Gastrocnemius medialis (tissue), 4 donors: ENCODE measurements at regions not wholly inside any gene's neighbourhood (a gene's known extent, or its start where the extent isn't known, plus 50 kb on each side); places are given as distances from the start of the nearest gene placed in this dataset.

Experiments used
- ATAC-seq, 2 donors: fragments of 150-250 bp; one replicate each; pipeline ENCODE4 v1.9.1; 2016
- DNase-seq, 2 donors: peaks; one replicate each; pipeline ENCODE4 v3.0.0-alpha.2; 2019
- H3K27ac ChIP-seq, 4 donors: fragments of 200-600 bp; sonication (generic); 1 replicate in 1 of 4; 2 replicates in 3 of 4; pipeline ENCODE4 v1.5.1; 2016 to 2018; ENCODE audit warnings: mild to moderate bottlenecking in 2 of 4, moderate library complexity in 1 of 4
- H3K27me3 ChIP-seq, 3 donors: fragments of 200-600 bp; sonication (generic) in 2 of 3; 1 replicate in 1 of 3; 2 replicates in 2 of 3; pipeline versions ENCODE4 v1.5.1 to v1.6.0; 2016 to 2019; ENCODE audit warnings: mild to moderate bottlenecking in 1 of 3, moderate library complexity in 1 of 3
- H3K36me3 ChIP-seq, 2 donors: fragments of 200-600 bp; sonication (generic) in 1 of 2; one replicate each; pipeline ENCODE4 v1.5.1; 2017 to 2018
- H3K4me1 ChIP-seq, 2 donors: fragments of 200-600 bp; sonication (generic) in 1 of 2; one replicate each; pipeline ENCODE4 v1.5.1; 2016 to 2017; ENCODE audit warnings: mild to moderate bottlenecking in 2 of 2
- H3K4me3 ChIP-seq, 4 donors: fragments of 200-600 bp; sonication (generic) in 3 of 4; 1 replicate in 1 of 4; 2 replicates in 3 of 4; pipeline ENCODE4 v1.5.1; 2016 to 2019; ENCODE audit warnings: mild to moderate bottlenecking in 2 of 4
- H3K9me3 ChIP-seq, 3 donors: fragments of 200-600 bp; sonication (generic) in 2 of 3; 1 replicate in 1 of 3; 2 replicates in 2 of 3; pipeline ENCODE4 v1.5.1; 2016 to 2019
- POLR2A ChIP-seq, 2 donors: fragments of 450-650 bp; IDR thresholded peaks; one replicate each; pipeline ENCODE4 v1.6.1; 2017; ENCODE audit warnings: antibody characterized with exemption in 2 of 2, mild to moderate bottlenecking in 2 of 2, moderate library complexity in 2 of 2
- in situ Hi-C, 4 donors: fragments of 200-750 bp; cut with MboI; loops; one replicate each; pipeline versions ENCODE4 v1.15.0 to v1.8.0; 2017; ENCODE audit warnings: low sequenced_read_pairs in 4 of 4
- intact Hi-C: fragments of 100-400 bp; cut with DNase I; formaldehyde crosslinking; loops from one replicate; pipeline ENCODE4 v1.15.1; 2023; ENCODE audit warnings: low total_unique reads
- TF ChIP-seq, protein P1 (sequence below), 5 experiments: fragments of 450-650 bp in 3 of 5; fragments of 200-600 bp in 2 of 5; sonication (generic) in 2 of 5; IDR thresholded peaks in 4 of 5; conservative IDR thresholded peaks in 1 of 5; 1 replicate in 4 of 5; 2 replicates in 1 of 5; pipeline ENCODE4 v1.5.1; 2016 to 2019; ENCODE audit warnings: antibody characterized with exemption in 5 of 5, mild to moderate bottlenecking in 3 of 5, moderate library complexity in 3 of 5

DNA sequence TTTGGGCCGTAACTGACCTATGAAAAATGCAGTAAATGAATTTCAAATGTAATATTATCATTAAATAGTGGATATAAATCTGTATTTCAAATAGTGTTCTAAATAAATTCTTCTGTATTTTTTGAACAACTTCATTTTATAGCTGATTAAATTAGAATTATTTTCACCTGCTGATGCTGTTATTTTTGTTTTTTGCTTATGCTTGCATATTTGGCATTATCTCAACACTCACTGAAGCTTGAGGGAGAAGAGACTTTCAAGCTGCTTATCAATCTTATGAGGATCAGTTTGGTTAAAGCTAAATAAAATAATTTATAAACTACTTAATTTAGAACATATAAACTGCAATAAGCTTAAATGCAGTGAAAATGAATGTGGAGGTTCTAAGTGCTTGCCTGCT, 251.3 kb upstream of the PCDH9 start:
- DNase-seq (no peak), ATAC-seq (no peak)
- H3K9me3 ChIP-seq: no peaks in the 10 kb centered on the region
- TF ChIP-seq POLR2A (IDR thresholded peaks at IDR 0.05): no peak
- TF ChIP-seq, protein P1, sequence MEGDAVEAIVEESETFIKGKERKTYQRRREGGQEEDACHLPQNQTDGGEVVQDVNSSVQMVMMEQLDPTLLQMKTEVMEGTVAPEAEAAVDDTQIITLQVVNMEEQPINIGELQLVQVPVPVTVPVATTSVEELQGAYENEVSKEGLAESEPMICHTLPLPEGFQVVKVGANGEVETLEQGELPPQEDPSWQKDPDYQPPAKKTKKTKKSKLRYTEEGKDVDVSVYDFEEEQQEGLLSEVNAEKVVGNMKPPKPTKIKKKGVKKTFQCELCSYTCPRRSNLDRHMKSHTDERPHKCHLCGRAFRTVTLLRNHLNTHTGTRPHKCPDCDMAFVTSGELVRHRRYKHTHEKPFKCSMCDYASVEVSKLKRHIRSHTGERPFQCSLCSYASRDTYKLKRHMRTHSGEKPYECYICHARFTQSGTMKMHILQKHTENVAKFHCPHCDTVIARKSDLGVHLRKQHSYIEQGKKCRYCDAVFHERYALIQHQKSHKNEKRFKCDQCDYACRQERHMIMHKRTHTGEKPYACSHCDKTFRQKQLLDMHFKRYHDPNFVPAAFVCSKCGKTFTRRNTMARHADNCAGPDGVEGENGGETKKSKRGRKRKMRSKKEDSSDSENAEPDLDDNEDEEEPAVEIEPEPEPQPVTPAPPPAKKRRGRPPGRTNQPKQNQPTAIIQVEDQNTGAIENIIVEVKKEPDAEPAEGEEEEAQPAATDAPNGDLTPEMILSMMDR (IDR thresholded peaks at IDR 0.05 in 4 of 5, conservative IDR thresholded peaks at IDR 0.05 in 1 of 5): no peak
- in situ Hi-C loops: no loop called here
- intact Hi-C loops: no loop called here
- H3K27me3 ChIP-seq: no peaks in the 10 kb centered on the region
- H3K36me3 ChIP-seq: no peaks in the 10 kb centered on the region
- H3K4me3 ChIP-seq: no peak overlapping the region
- H3K27ac ChIP-seq: no peak overlapping the region
- H3K4me1 ChIP-seq: no peaks in the 10 kb centered on the region

DNA sequence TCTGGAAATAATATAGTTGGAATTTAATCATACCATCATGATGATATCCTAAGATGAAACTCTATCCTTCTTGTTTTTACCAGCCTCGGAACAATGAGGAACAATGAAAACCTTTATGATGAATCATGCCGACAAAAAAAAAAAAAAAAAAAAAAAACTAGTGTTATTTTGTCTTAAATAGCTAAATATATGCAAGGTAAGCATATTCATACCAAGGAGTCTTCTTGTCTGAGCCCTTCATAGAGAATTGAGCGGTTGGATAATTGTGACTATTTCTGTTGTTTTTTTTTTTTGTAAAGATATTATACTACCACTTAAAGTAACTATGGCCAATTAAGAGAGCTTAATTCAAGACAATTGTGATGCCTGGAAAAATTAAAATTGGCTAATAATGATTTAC, 244.0 kb upstream of the PCDH9 start:
- in situ Hi-C loops: no loop called here
- H3K9me3 ChIP-seq: no peaks in the 10 kb centered on the region
- no peaks in the 10 kb centered on the region for H3K36me3 ChIP-seq
- intact Hi-C loops: no loop called here
- no peak overlapping the region for H3K4me3 ChIP-seq
- H3K27ac ChIP-seq: no peak overlapping the region
- DNase-seq (no peak), ATAC-seq (no peak)
- no peaks in the 10 kb centered on the region for H3K4me1 ChIP-seq
- H3K27me3 ChIP-seq: no peaks in the 10 kb centered on the region
- TF ChIP-seq, protein P1 (IDR thresholded peaks at IDR 0.05 in 4 of 5, conservative IDR thresholded peaks at IDR 0.05 in 1 of 5): no peak
- TF ChIP-seq POLR2A (IDR thresholded peaks at IDR 0.05): no peak

DNA sequence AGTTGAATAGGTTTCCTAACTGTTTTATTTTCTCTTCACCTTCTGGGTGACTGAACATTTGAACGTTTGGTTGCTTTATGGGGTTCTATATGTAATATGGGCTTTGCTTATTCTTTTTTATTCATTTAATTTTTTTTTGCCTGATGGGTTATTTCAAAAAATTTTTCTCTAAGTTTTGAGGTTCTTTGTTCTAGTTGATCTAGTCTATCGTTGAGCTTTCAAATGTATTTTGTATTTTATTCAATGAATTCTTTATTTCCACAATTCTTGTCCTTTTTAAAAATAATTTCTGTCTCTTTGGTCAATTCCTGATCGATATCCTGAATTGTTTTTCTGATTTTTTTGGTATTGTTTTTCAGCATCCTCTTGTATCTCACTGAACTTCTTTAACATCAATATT, 239.5 kb upstream of the PCDH9 start:
- no peak overlapping the region for H3K27ac ChIP-seq
- no peak for ATAC-seq
- TF ChIP-seq, protein P1 (IDR thresholded peaks at IDR 0.05 in 4 of 5, conservative IDR thresholded peaks at IDR 0.05 in 1 of 5): no peak
- no peak for TF ChIP-seq POLR2A (IDR thresholded peaks at IDR 0.05)
- no peaks in the 10 kb centered on the region for H3K36me3 ChIP-seq
- in situ Hi-C loops (no loop called here), intact Hi-C loops (no loop called here)
- no peak overlapping the region for H3K4me3 ChIP-seq
- no peak for DNase-seq
- H3K27me3 ChIP-seq: no peaks in the 10 kb centered on the region
- no peaks in the 10 kb centered on the region for H3K9me3 ChIP-seq
- no peaks in the 10 kb centered on the region for H3K4me1 ChIP-seq

DNA sequence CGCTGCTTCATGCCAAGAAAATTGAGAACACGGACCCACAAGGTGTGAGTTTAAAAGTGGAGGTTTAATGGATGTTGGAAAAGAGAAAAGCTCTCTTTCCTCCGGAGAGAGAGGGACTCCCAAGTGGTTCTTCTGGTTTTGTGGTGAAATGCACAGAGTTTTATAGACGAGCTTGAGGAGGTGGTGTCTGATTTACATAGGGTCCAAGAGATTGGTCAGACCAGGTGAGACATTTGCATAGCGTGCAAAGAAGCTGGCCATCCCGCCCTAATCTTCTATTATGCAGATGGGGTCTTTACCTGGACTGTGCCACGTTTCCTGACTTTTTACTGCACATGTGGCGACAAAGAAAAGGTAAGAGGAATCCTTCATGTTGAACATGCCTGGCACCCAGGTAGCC, 236.4 kb upstream of the PCDH9 start:
- no peaks in the 10 kb centered on the region for H3K27me3 ChIP-seq
- in situ Hi-C loops: no loop called here
- H3K4me3 ChIP-seq: no peak overlapping the region
- DNase-seq: no peak
- no peaks in the 10 kb centered on the region for H3K9me3 ChIP-seq
- H3K4me1 ChIP-seq: no peaks in the 10 kb centered on the region
- no peak overlapping the region for H3K27ac ChIP-seq
- no peak for ATAC-seq
- H3K36me3 ChIP-seq: no peaks in the 10 kb centered on the region
- TF ChIP-seq, protein P1 (IDR thresholded peaks at IDR 0.05 in 4 of 5, conservative IDR thresholded peaks at IDR 0.05 in 1 of 5): no peak
- TF ChIP-seq POLR2A (IDR thresholded peaks at IDR 0.05): no peak
- intact Hi-C loops: no loop called here

DNA sequence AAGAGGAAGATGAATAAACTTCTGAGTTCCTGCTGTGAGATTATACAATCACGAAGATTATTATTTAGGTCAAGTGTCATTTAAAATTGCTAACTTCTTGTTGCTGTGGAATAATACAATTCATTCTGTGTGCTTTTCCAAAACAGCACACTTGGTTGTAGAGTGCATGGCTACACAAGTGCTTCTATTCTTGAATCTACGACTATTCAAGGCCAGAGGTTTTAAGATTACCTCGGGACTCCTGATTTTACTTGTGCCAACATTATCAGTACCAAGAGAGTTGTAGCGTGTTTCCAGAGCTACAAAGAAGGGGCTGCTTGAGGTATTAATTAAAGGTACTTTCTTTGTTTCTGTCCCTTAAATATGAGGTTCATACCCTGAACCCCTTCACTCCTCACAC, 234.0 kb upstream of the PCDH9 start:
- Histone ChIP-seq H3K4me3 (no peak overlapping the region), H3K27ac (no peak overlapping the region), H3K9me3 (no peaks in the 10 kb centered on the region), H3K4me1 (no peaks in the 10 kb centered on the region), H3K36me3 (no peaks in the 10 kb centered on the region), H3K27me3 (no peaks in the 10 kb centered on the region)
- TF ChIP-seq POLR2A (IDR thresholded peaks at IDR 0.05): no peak
- TF ChIP-seq, protein P1 (IDR thresholded peaks at IDR 0.05 in 4 of 5, conservative IDR thresholded peaks at IDR 0.05 in 1 of 5): no peak
- in situ Hi-C loops (no loop called here), intact Hi-C loops (no loop called here)
- DNase-seq (no peak), ATAC-seq (no peak)
